Natural killer cell (primary cell): ENCODE measurements at regions not wholly inside any gene's neighbourhood (a gene's known extent, or its start where the extent isn't known, plus 50 kb on each side); places are given as distances from the start of the nearest gene placed in this dataset.

Experiments used
- ATAC-seq, 3 donors: fragments of 150-1000 bp in 2 of 3; fragments of 200-7000 bp in 1 of 3; cut with Tn5 transposase; 1 replicate in 1 of 3; 2 replicates in 2 of 3; pipeline ENCODE4 v1.10.0; 2021; ENCODE audit warnings: mild to moderate bottlenecking in 2 of 3, moderate library complexity in 2 of 3
- DNase-seq, 2 donors: peaks; one replicate each; pipeline versions ENCODE4 v3.0.0 to v3.0.0-alpha.2; 2013 to 2021; ENCODE audit warnings: mixed read lengths in 1 of 2
- H3K27ac ChIP-seq: one replicate; pipeline ENCODE4 v1.5.1; 2013; ENCODE audit warnings: mild to moderate bottlenecking, low read length
- H3K27me3 ChIP-seq: one replicate; pipeline ENCODE4 v1.6.1; 2013; ENCODE audit warnings: low read length; ENCODE audit not compliant: control insufficient read depth, insufficient read depth
- H3K36me3 ChIP-seq: one replicate; pipeline ENCODE4 v1.6.1; 2013; ENCODE audit warnings: low read length; ENCODE audit not compliant: control insufficient read depth, insufficient read depth
- H3K4me1 ChIP-seq: one replicate; pipeline ENCODE4 v1.6.1; 2013; ENCODE audit warnings: low read length; ENCODE audit not compliant: control insufficient read depth, insufficient read depth
- H3K4me3 ChIP-seq: one replicate; pipeline ENCODE4 v1.5.1; 2013; ENCODE audit warnings: low read length
- H3K9me3 ChIP-seq: one replicate; pipeline ENCODE4 v1.6.1; 2013; ENCODE audit warnings: low read length; ENCODE audit not compliant: control insufficient read depth, insufficient read depth
- H3K27ac Mint-ChIP-seq, 2 donors: one replicate each; pipeline ENCODE4 v1.8.0; 2022; ENCODE audit warnings: mild to moderate bottlenecking in 2 of 2, mixed read lengths in 2 of 2, moderate library complexity in 1 of 2
- H3K27me3 Mint-ChIP-seq, 2 donors: one replicate each; pipeline ENCODE4 v1.8.0; 2022; ENCODE audit warnings: low read depth in 2 of 2, mixed read lengths in 2 of 2
- H3K36me3 Mint-ChIP-seq: one replicate; pipeline ENCODE4 v1.8.0; 2022; ENCODE audit warnings: mixed read lengths
- H3K4me1 Mint-ChIP-seq, 2 donors: one replicate each; pipeline ENCODE4 v1.8.0; 2022; ENCODE audit warnings: mixed read lengths in 2 of 2
- H3K4me3 Mint-ChIP-seq: one replicate; pipeline ENCODE4 v1.8.0; 2022; ENCODE audit warnings: mild to moderate bottlenecking, moderate library complexity, mixed read lengths
- H3K9me3 Mint-ChIP-seq, 2 donors: one replicate each; pipeline ENCODE4 v1.8.0; 2022; ENCODE audit warnings: mixed read lengths in 2 of 2
- CTCF ChIP-seq: fragments of 200-600 bp; IDR thresholded peaks from one replicate; pipeline ENCODE4 v1.8.0; 2022; ENCODE audit warnings: antibody characterized with exemption
- WGBS: methylation state at CpG from one replicate; pipeline ENCODE4 v1.1.7; 2013; ENCODE audit warnings: missing lambda C conversion rate; ENCODE audit not compliant: insufficient coverage; 5-methylcytosine and 5-hydroxymethylcytosine counted together
- intact Hi-C: fragments of 100-400 bp; cut with micrococcal nuclease; formaldehyde crosslinking; loops from one replicate; pipeline ENCODE4 v1.14.2; 2022

DNA sequence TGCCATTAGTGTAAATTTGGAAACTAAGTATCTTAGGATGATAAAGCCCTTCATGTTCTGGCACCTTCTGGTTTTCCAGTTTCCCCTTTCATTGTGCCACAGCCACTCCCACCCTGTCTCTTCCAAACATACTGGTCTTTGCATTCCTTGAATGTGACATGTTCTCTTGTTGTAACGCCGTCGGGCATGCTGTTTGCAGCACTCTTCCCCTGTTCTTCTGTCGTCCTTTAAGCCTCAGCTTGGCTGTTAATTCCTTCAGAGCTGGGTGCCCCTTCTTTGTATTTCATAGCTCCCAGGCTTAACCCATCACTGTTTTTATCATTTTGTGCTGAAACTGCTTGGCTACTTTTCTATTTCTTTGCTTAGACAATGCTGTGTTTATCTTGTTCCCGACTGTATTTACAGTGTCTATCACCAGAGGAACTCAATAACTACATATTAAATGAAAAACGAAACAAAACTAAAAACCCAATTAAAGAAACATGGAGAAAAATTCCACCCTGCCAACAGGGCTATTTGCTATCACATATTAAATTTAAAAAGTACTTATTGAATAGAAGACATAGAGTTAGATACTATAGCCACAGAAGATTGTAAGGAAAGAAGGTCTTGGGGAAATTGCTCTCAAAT is 95.4 kb upstream of the KCNAB1 start:
- DNase-seq (no peak), ATAC-seq (no peak)
- no peak overlapping the region for H3K4me3 ChIP-seq
- TF ChIP-seq CTCF, result no peak
- Mint-ChIP-seq H3K36me3 (no peaks in the 10 kb centered on the region), H3K4me1 (no peaks in the 10 kb centered on the region), H3K4me3 (no peak overlapping the region), H3K27me3 (peaks cover 8 to 16% of the 10 kb centered on the region in 2 donors), H3K27ac (no peak overlapping the region), H3K9me3 (no peaks in the 10 kb centered on the region)
- intact Hi-C loops, result no loop called here
- H3K27me3 ChIP-seq, result no peaks in the 10 kb centered on the region
- no peaks in the 10 kb centered on the region for H3K9me3 ChIP-seq
- 73% methylated on average over 5 of the region's 6 CpGs for WGBS
- H3K4me1 ChIP-seq, result no peaks in the 10 kb centered on the region
- H3K36me3 ChIP-seq, result no peaks in the 10 kb centered on the region
- no peak overlapping the region for H3K27ac ChIP-seq

- Histone ChIP-seq H3K4me1 (no peaks in the 10 kb centered on the region), H3K4me3 (no peak overlapping the region), H3K27me3 (no peaks in the 10 kb centered on the region), H3K36me3 (no peaks in the 10 kb centered on the region), H3K27ac (no peak overlapping the region), H3K9me3 (no peaks in the 10 kb centered on the region)
- Mint-ChIP-seq H3K27me3 (peaks cover 8 to 19% of the 10 kb centered on the region in 2 donors), H3K4me3 (no peak overlapping the region), H3K27ac (no peak overlapping the region), H3K36me3 (no peaks in the 10 kb centered on the region), H3K9me3 (no peaks in the 10 kb centered on the region), H3K4me1 (no peaks in the 10 kb centered on the region)
- DNase-seq, result no peak
- ATAC-seq, result no peak
- intact Hi-C loops, result no loop called here
- no peak for TF ChIP-seq CTCF
- WGBS, result 94% methylated on average over 4 of the region's 4 CpGs
Observed at GRCh38 chr3:156029208-156029607, 91.2 kb upstream of the KCNAB1 start.

DNA sequence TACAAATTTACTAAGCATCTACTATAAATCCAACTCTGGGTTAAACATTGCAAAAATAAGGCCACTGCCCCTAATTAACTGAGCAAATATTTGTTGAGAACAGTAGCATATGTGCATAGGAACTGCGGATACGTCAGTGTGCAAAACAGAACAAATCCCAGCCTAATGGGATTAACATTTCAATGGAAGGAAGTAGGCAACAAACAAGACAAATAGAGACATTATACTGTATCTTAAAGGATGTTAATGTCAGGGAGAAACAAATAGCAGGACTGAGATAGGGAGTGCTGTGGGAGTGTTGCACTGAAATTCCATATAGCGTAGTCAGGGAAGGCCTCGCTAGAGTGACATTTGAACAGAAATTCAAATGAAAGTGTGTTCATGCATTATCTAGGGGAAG is 89.7 kb upstream of the KCNAB1 start:
- intact Hi-C loops, result no loop called here
- peaks cover 0 to 16% of the 10 kb centered on the region in 2 donors for H3K27me3 Mint-ChIP-seq

More for the DNA sequence above, 89.7 kb upstream of the KCNAB1 start:
- no peaks in the 10 kb centered on the region for H3K9me3 ChIP-seq
- H3K4me1 ChIP-seq, result no peaks in the 10 kb centered on the region
- H3K4me3 ChIP-seq, result no peak overlapping the region
- 99% methylated on average over 4 of the region's 4 CpGs for WGBS
- TF ChIP-seq CTCF, result no peak
- H3K4me1 Mint-ChIP-seq, result no peaks in the 10 kb centered on the region
- H3K27ac Mint-ChIP-seq, result no peak overlapping the region
- no peak overlapping the region for H3K27ac ChIP-seq
- no peak for DNase-seq
- no peaks in the 10 kb centered on the region for H3K36me3 Mint-ChIP-seq
- no peak overlapping the region for H3K4me3 Mint-ChIP-seq
- no peaks in the 10 kb centered on the region for H3K27me3 ChIP-seq
- H3K36me3 ChIP-seq, result no peaks in the 10 kb centered on the region
- ATAC-seq, result no peak
- no peaks in the 10 kb centered on the region for H3K9me3 Mint-ChIP-seq
